SK-N-DZ (cell line): ENCODE measurements at regions not wholly inside any gene's neighbourhood (a gene's known extent, or its start where the extent isn't known, plus 50 kb on each side); places are given as distances from the start of the nearest gene placed in this dataset.
A peak's percentile ranks its signal among the peaks of the same experiment; 100 is the strongest.
"Not testable (repeated sequence)": the region's sequence is repeated elsewhere in the genome, so short reads cannot be mapped to it uniquely, and the experiment has no call there.

Experiments used
- DNase-seq: peaks from one replicate; pipeline ENCODE4 v3.0.0-alpha.2; 2015; ENCODE audit warnings: low spot score

- no peak for DNase-seq
These were observed 567.3 kb downstream of the PDHA2 start for GRCh38 chr4:96407225-96407624.

- no peak for DNase-seq
These were observed 568.0 kb downstream of the PDHA2 start for GRCh38 chr4:96407738-96408463.

DNA sequence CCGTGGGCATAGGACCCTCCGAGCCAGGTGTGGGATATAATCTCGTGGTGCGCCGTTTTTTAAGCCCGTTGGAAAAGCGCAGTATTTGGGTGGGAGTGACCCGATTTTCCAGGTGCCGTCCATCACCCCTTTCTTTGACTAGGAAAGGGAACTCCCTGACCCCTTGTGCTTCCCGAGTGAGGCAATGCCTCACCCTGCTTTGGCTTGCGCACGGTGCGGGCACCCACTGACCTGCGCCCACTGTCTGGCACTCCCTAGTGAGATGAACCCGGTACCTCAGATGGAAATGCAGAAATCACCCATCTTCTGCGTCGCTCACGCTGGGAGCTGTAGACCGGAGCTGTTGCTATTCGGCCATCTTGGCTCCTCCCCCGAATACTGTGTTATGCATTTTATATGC lies 575.0 kb downstream of the PDHA2 start:
- not testable (repeated sequence) for DNase-seq

DNA sequence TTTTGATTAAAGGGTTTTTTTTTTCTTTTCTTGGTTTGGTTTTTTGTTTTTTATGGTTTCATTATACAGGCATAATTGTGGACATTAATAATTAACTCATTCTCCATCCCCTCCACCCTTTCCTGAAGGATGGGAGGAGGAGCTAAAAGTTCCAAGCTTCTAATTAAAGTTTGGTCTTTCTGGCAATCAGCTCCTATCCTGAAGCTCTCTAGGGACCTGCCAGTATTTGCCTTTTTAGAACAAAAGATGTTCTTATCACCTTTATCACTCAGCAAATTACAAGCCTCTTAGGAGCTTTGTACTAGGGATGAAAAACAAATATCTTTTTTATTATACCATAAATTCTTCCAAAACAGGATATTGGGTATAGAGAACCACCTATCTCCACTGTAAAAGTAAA lies 589.8 kb downstream of the PDHA2 start:
- DNase-seq = no peak

DNA sequence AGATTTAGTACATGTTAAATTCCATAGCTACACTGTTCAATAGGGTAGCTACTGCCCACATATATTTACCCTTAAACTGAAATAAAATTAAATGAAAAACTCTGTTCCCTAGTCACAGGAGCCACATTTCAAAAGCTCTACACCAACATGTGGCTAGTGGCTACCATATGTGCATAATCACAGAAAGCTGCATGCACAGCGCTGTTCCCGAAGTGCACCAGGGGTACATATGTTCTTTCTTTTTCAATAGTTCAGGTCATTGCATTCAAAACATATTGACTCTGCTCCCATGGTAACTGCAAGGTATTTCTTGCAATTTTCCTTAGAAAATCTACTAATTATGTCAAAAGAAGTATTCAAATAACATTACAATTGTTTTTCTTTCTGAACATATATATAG lies 591.2 kb downstream of the PDHA2 start:
- DNase-seq = no peak

GRCh38 chr4:96448315-96448872 lies 608.5 kb downstream of the PDHA2 start:
- no peak for DNase-seq

DNA sequence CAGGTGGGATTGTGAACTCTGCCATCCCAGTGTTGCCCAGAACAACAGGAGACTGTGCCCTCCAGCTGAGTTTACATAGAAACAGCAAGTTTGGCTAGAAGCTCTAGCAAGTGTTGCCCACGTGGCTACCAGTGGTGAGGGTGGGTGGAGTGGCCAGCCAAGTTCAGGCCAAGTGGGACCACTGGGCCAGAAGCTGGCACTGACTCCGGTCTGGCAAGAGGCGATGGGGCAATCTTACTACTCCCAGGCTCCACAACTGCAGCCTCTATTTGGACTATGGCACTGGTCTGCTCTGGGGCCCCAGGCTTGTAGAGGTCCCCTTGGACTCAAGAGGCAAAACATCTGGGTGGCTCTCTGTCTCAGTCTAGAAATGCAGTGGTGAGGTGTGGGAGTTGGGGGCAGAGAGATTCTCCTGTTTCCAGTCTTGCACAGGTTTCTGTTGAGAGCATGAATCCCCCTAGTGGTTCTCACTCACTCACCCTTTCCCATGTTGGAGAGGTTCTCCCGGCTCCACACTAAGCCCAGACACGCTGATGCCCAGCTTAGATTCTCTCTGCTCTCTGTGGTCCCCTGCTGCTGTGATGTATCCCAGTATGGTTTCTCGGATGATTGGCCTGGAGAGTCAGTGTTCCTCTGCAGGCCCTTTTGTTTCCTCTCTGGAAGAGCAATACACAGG lies 615.3 kb downstream of the PDHA2 start:
- DNase-seq = peak; percentile 5

GRCh38 chr4:96458031-96458430 lies 618.1 kb downstream of the PDHA2 start:
- not testable (repeated sequence) for DNase-seq

GRCh38 chr4:96459105-96459504 lies 619.2 kb downstream of the PDHA2 start:
- DNase-seq = no peak

DNA sequence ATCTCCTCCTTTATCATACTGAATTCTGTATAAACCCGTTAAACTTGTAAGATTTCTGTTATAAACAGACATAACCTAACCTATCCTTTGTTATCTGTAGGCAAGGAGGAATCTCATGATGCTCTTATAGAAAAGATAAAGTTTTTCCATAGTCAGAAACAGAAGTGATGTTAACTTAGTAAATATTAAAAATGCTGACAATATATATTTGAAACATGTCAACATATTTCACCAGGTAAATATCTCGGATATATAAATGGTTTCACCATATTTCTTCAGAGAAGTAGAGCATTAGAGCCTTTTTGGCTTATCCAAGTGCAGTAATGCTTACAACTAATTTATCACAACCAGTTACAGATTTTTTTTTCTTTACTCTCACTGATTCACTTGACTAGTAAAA lies 625.9 kb downstream of the PDHA2 start:
- no peak for DNase-seq

DNA sequence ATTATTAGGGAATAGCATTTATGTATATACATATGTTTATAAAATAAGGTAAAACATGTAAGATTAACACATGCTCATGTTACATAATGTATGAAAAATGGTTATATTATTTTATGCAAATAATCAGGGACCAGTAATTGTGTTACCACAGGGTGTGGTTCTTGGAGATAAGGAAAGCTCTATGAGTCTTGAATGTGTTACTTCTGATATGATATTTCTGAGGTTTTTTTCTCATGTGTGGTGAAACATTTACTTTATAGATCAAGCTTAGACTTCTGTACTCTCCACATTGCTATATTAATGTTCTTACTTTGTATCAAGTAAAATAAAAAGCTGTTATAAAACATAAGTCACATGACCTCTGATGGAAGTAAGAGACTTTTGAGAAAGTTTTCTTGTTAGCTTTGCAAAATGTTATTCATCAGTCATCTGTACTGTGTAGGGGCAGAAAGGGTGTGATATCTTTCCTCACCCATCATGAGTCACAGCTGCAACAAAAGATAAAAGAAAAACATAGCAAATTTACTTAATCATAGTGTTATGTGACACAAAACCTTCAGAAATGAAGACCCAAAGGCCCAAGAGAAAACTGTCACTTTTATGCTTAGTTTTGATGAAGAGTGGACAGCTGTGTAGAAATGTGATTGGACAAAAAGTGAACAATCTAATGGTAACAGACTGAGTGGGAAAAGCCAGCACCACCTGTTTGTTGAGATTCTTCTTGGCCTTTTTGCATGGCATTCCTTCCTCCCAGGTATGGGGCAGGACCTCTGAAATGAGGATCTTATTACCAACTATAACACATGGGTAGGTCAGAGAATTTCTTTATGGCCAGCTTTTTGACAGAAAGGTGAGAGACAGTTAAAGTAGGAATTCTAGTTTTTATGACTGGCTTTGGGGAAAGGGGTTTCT lies 632.3 kb downstream of the PDHA2 start:
- no peak for DNase-seq

GRCh38 chr4:96473246-96473645 lies 633.4 kb downstream of the PDHA2 start:
- DNase-seq = no peak

DNA sequence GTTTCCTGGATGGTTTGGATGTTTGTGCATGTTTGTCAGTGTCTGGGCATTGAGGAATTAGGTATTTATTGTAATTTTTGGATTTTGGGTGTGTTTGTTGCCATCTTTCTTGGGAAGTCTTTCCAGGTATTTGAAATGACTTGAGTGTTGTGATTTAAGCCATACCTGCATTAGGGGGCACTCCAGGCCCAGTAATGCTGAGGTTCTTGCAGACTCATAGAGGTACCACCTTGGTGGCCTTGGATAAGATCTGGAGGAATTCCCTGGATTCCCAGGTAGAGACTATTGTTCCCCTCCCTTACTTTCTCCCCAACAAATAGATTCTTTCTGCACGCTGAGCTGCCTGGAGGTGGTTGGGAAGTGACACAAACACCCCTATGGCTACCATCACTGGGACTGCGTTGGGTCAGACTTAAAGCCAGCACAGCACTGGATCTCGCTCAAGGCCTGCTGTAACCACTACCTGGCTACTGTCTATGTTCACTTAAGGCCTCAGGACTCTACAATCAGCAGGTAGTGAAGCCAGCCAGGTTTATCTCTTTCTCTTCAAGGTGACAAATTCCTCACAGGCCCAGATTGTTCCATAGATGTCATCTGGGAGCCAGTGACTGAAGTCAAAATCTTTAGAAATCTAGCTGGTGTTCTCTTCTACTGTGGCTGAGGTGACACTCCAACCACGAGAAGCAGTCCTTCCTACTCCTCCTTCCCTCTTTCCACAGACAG lies 643.6 kb downstream of the PDHA2 start:
- no peak for DNase-seq

GRCh38 chr4:96486563-96486962 lies 646.7 kb downstream of the PDHA2 start:
- DNase-seq = no peak

GRCh38 chr4:96497621-96498020 lies 657.7 kb downstream of the PDHA2 start:
- DNase-seq = no peak

- DNase-seq = no peak
These were observed 664.5 kb downstream of the PDHA2 start for GRCh38 chr4:96504386-96504785.

DNA sequence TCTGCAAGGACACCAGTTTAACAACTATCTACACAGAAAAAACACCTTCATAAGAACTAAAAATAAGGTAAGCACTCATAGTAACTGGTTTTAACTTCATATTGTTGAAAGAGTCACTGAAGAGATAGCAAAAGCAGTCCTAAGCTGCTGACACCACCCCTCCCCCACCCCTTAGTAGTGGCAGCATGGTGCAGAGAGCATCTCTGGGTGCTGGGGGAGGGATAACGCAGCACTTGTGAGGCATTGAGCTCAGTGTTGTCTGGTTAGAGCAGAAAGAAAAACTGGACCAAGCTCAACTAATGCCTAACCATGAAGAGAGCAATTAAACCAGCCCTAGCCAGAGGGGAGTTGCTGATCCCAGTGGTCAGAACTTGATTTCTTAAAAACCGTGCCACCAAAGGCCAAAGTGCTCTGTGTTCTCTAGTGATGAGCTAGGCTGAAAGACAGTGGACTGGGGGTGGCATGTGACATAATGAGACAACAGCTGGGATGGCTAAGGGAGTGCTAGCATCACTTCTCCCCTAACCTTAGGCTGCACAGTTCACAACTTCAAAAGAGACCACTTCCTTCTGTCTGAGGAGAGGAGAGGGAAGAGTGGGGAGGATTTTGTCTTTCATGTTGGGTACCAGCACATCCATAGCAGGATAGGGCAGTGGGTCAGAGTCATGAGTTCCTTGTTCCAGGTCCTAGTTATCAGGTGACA lies 669.3 kb downstream of the PDHA2 start:
- DNase-seq = no peak

GRCh38 chr4:96519291-96519690 lies 679.4 kb downstream of the PDHA2 start:
- no peak for DNase-seq

- DNase-seq = no peak
These were observed 681.2 kb downstream of the PDHA2 start for GRCh38 chr4:96521046-96521536.

DNA sequence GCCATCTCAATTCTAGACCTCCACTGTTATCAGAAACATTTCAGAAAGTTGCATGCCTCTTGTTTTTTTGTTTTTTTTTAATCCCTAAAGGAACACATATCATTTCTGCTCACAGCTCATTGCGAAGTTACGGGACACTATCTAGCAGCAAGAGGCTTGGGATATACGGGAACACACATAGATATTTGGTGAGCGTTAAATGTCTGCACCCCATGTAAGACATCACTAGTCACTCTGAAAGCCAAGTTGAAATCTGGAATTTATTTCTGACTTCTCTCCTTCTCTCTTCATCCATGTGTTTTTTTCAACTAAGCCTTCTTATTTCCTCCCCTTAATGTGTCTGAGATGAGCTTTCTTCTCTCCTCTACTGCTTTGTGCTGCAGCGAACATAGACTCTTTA lies 683.7 kb downstream of the PDHA2 start:
- DNase-seq = no peak
